ENCODE measurements at regions not wholly inside any gene's neighbourhood (a gene's known extent, or its start where the extent isn't known, plus 50 kb on each side); places are given as distances from the start of the nearest gene placed in this dataset.

DNA sequence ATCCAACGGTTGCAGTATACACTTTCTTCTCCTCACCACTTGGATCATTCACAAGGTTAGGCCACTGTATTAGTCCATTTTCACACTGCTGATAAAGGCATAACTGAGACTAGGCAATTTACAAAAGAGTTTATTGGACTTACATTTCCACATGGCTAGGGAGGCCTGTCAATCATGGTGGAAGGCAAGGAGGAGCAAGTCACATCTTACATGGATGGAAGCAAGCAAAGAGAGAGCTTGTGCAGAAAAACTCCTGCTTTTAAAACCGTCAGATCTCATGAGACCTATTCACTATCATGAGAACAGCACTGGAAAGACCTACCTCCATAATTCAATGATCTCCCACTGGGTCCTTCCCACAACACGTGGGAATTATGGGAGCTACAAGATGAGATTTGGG is 81.8 kb upstream of the DAP start:
- no peak for DNase-seq

DNA sequence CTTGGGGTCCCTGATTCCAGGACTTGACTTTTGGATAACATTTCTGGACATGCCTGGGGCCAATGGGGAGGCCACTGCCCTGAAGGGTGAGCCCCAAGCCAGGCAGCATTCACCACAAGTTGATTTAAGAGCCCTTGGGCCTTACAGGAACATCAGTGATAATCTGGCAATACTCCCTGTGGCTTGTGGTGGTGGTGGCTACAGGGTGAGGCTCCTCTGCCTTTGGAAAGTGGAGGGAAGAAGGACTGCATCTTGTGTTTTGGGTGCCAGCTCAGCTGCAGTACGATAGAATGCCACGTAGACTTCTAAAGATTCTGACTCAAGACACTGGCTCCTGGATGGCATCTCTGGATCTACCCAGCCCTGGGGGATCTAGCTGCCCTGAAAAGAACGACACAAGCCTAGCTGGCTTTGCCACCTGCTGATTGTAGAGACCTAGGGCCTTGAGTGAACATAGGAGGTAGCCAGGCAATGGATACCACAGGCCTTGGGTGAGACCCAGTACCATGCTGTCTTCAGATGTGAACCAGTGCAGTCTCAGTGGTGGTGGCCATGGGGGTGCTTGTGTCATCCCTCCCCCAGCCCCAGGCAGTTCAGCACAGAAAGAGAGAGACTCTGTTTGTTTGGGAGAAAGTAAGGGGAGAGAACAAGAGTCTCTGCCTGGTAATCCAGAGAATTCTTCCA is 79.0 kb upstream of the DAP start:
- no peak for DNase-seq

DNA sequence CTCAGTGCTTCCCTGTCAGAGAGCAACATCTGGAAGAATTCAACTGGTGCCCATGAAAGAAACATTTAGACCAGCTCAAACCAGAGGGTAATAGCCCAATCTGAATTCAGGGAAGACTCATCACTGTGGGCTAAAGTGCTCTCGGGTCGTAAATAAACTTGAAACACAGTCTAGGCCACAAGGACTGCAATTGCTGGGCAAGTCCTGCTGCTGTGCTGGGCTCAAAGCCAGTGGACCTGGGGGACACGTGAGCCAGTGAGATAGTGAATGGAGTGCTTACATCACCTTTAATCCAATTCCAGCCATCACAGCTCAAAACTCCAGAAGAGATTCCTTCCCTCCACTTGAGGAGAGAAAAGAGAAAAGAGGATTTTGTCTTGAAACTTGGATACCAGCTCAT is 78.1 kb upstream of the DAP start:
- no peak for DNase-seq

DNA sequence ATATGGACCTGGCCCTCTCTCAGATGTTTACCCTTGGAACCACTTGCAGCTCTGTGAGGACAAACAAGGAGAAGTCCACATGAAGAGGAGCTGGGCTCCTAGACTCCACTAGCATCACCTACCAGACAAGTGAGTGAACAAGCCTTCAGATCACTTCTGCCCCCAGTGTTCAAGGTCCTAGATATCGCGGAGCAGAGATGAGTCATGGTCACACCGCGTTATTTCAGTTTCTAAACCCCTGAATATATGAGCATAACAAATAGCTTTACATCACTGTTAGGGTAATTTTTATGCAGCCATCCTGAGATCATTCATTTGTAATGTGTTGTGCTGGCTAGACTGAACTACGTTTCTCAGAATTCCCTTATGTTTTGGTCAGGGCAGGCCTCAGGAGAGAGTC is 77.0 kb upstream of the DAP start:
- DNase-seq: no peak

DNA sequence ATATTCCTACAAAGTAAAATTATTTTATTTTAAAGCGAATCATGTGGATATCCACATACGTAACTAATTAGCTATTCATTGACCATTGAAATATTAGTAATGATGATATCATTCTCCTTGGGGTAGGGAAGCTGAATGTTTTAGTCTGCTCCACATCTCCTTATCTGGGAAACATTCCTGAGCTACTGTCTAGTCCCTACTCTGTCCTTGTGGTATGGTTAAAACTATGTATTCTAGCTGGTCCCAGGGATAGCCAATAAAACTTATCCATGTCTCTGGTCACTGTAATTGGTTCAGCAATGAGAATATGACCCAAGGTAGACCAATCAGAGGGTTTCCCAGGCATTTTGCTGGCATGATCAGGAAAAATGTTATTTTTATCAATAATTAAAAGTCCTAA is 76.0 kb upstream of the DAP start:
- DNase-seq: no peak

DNA sequence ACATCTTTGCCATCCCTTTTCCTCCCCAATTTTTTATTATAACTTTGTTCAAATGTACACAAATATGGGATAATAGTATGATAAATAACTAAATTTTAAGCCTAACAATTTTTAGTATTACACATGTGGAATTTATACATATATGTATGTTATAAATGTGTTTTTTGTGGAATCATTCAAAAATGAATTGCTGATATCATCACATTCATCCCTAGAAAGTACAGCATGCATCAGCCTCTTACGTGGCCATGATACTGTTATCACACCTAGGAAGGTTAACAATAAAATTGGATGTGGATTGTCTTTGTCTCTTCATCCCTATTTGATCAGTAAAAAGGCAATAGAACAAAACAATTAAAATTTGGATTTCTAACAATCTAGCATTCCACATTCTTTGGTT is 73.7 kb upstream of the DAP start:
- DNase-seq: no peak

DNA sequence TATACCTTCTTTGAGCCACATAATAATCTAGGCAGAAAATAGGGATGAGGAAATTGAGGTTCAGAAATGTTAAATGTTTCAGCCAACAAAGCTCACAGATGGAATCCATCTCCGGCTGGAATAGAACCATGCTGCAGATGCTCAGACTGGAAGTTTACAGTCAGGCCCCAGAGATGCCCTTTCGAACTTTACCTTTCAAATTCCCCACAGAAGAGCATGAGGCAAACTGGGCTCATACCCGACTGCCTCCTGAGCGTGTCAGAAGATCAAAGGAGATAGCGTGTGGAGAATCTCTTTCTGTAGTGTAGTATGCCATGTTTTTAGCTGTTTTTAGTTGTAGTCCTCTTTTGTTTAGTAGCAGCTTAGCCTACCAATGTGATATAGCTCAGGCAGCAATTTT is 72.0 kb upstream of the DAP start:
- no peak for DNase-seq

DNA sequence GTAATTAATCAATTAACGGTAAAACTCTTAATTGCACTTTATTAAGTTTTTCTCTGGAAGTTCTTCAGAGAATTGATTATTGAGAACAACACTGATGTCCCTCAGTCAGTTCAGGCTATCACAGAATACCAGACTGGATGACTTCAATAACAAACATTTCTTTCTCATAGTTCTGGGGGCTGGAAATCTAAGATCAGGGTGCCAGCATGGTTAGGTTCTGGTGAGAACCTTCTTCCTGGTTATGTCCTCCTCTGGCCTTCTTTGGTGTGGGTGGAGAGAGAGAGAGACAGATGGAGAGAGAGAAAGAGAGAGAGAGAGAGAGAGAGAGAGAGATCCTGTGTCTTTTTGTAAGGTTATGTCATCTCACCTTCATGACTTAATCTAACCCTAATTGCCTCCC is 71.4 kb upstream of the DAP start:
- no peak for DNase-seq

DNA sequence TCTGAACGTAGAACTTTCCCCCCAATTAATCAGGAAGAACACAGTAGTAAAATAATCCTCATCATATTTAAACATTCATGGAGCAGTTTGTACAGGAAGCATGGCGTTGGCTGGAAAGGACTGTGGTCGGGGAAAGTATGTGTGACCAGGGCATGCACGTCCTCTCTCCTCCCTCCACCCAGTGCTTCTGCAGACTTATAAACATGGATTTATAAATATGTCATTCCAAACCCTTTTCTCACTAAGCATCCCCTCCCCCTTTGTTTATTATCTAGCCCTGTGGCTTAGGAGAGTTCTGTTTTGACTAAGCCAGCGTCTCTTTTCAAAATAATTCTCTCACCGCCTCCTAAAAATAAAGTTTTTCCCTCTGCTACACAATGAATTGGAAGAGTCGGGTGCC is 70.4 kb upstream of the DAP start:
- DNase-seq: no peak

DNA sequence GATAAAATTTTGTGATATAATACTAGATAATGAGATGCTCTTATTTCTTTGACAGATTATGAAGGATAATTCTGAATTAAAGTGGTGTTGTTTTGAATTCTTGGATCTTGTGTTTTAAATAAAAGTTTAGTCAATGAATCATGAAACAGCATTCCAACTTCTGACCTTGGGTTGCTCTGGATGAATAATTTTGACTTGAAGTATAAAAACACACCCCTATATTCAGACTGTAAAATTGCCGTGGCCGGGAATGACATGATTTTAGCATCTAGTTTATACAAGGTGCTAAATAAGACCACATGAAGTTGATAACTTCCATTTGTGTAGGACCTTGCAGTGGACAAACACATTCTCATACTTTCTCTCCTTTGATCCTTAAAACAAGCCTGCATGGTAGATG is 67.2 kb upstream of the DAP start:
- DNase-seq: no peak

DNA sequence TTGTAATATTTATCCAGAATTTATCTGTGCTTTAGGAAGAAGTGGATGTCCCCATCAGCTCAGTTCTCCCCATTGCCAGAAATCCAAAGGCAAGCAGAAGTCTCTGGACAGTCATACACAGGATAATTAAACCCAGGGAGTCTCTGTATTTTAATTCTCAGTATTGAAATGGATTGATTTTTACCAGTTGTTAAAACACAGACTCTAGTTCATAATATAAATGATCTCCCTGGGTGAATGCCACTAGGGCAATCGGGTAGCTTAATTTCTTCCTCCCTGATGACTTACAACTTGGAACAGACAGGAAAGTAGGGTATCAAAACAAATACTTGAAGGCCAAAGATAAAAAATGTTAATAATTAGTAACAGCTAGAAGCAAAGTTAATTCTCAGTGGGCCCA is 66.5 kb upstream of the DAP start:
- DNase-seq: no peak

DNA sequence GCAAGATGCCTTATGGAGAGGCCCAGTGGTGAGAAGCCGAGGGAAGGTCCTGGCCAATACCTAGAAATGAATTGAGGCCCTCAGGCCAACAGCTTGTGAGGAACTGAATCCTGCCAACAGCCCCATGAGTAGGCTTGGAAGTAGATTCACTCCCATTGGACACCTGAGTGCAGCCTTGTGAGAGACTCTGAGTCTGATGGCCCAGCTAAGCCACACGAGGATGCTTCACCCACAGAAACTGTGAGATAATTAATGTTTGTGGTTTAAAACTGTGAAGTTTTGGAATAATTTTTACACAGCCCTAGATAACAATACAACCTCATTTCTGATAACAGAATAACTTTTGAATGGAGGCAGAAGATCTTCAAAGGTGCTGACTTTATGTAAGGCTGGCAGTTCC is 65.9 kb upstream of the DAP start:
- DNase-seq: no peak

DNA sequence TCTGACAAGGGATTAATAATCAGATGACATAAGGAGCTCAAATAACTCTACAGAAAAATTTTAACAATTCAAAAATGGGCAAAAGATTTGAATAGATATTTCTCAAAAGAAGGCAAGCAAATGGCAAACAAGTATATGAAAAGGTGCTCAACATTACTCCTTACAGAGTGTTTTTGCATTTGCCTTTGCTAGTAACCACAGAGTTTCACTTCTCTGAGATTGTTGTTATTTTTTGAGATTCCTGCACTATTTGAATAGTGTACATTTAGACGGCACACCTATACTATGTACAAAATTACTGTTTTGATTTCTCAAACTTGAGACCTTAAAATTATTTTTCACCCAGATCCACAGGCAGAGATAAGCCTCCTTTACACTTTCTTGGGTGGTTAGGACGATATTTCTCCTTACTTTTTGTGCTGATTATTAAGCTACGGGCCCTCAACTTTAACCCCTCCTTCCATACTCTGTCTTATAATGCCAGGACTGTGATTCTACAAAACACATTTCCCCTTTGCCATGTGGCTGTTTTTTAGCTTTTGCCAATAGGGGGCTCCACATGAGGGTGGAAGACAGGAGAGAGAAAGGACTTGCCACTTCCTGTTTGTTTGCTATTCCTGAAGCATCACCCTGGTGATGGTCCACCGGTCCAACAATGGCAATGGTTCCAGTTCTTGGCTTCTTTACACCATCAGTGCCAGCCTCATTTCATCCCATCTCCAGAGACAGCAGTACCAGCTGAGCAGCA is 65.0 kb upstream of the DAP start:
- DNase-seq: no peak

DNA sequence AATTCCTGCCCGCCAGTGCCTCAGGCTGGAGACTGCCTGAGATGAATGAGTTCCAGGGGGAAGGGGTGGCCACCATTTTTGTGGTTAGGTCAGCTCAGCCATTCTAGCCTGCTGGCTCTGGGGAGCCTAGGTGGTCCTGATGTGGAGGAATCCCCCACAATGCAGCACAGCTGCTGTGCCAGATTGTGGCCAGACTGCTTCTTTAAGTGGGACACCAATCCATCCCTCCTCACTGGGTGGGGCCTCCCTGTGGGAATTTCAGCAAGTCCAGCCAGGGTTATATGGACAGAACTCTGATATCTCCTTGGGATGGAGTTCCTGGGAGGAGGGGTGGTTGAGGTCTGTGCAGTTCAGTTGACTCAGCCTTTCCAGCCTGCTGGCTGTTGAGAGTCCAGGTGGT is 51.2 kb upstream of the DAP start:
- no peak for DNase-seq

All from stimulated activated CD4-positive, alpha-beta T cell treated with anti-CD3 and anti-CD28 coated beads, Interleukin-4, amount 100 ng/mL, for 4 hours (primary cell).